Hepatocyte (in vitro differentiated cells): ENCODE measurements at regions not wholly inside any gene's neighbourhood (a gene's known extent, or its start where the extent isn't known, plus 50 kb on each side); places are given as distances from the start of the nearest gene placed in this dataset.

ENCODE experiments used
- DNase-seq: peaks from one replicate; pipeline ENCODE4 v3.0.0-alpha.2; 2016; ENCODE audit warnings: low spot score
- H2AFZ ChIP-seq: fragments of 200-600 bp; sonication (generic); 2 replicates; pipeline ENCODE4 v1.6.0; 2016; ENCODE audit warnings: antibody characterized with exemption, mild to moderate bottlenecking
- H3K27ac ChIP-seq: fragments of 200-600 bp; sonication (generic); 2 replicates; pipeline ENCODE4 v1.5.1; 2016; ENCODE audit warnings: mild to moderate bottlenecking
- H3K27me3 ChIP-seq: fragments of 200-600 bp; sonication (generic); 2 replicates; pipeline ENCODE4 v1.6.1; 2016
- H3K36me3 ChIP-seq: fragments of 200-600 bp; sonication (generic); replicated peaks from 2 replicates; pipeline ENCODE4 v1.5.1; 2016; ENCODE audit warnings: low read depth; ENCODE audit not compliant: insufficient read depth
- H3K4me1 ChIP-seq: fragments of 200-600 bp; sonication (generic); 2 replicates; pipeline ENCODE4 v1.5.1; 2016; ENCODE audit warnings: mild to moderate bottlenecking, moderate library complexity; ENCODE audit not compliant: insufficient read depth
- H3K4me2 ChIP-seq: fragments of 200-600 bp; sonication (generic); 2 replicates; pipeline ENCODE4 v1.6.0; 2016
- H3K4me3 ChIP-seq: fragments of 200-600 bp; sonication (generic); 2 replicates; pipeline ENCODE4 v1.5.1; 2016; ENCODE audit warnings: mild to moderate bottlenecking
- H3K79me2 ChIP-seq: fragments of 200-600 bp; sonication (generic); 2 replicates; pipeline ENCODE4 v1.6.0; 2017; ENCODE audit warnings: mild to moderate bottlenecking
- H3K9me2 ChIP-seq: fragments of 200-600 bp; sonication (generic); replicated peaks from 2 replicates; pipeline ENCODE4 v1.6.0; 2017; ENCODE audit warnings: mild to moderate bottlenecking; ENCODE audit not compliant: insufficient read depth
- H3K9me3 ChIP-seq: fragments of 200-600 bp; sonication (generic); 2 replicates; pipeline ENCODE4 v1.5.1; 2016; ENCODE audit warnings: low read depth, mild to moderate bottlenecking
- H4K20me1 ChIP-seq: fragments of 200-600 bp; sonication (generic); 2 replicates; pipeline ENCODE4 v1.6.0; 2016; ENCODE audit warnings: mild to moderate bottlenecking; ENCODE audit not compliant: insufficient read depth, poor library complexity, severe bottlenecking
- EZH2 ChIP-seq: fragments of 200-600 bp; sonication (generic); IDR thresholded peaks from 2 replicates; pipeline ENCODE4 v1.6.1; 2016; ENCODE audit warnings: antibody characterized with exemption, mild to moderate bottlenecking, borderline replicate concordance
- EZH2phosphoT487 ChIP-seq: fragments of 200-600 bp; sonication (generic); IDR thresholded peaks from one replicate; pipeline ENCODE4 v1.6.1; 2018; ENCODE audit warnings: antibody characterized with exemption, mild to moderate bottlenecking, low read depth, moderate library complexity; ENCODE audit not compliant: unreplicated experiment, severe bottlenecking
- WGBS: methylation state at CpG from one replicate; pipeline ENCODE4 v1.1.6; 2016; ENCODE audit warnings: low lambda C conversion rate; ENCODE audit errors: missing lambda C conversion rate; 5-methylcytosine and 5-hydroxymethylcytosine counted together
- TF ChIP-seq, protein P1 (sequence below): fragments of 200-600 bp; sonication (generic); IDR thresholded peaks from 2 replicates; pipeline ENCODE4 v1.5.1; 2016; ENCODE audit warnings: antibody characterized with exemption, mild to moderate bottlenecking; ENCODE audit not compliant: poor library complexity

DNA sequence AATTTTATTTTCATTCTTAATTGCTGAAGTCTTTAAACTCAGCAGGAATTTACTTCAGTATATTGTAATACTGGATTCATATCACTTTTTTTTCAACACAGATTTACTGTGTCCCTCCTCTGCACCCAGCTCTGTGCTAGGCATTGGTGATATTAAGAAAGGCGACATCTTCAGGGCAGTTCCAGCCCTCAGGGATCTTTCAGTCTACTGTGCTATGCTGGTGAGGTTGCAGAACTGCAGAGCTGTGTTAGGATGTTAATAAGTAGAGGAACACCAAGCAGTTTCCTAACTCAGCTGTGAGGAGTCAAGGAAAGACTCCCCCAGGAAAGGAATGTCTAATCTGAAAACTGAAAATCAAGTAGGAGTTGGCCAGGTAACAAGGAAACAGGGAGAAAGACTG is 158.2 kb upstream of the NPY start:
- TF ChIP-seq, protein P1, sequence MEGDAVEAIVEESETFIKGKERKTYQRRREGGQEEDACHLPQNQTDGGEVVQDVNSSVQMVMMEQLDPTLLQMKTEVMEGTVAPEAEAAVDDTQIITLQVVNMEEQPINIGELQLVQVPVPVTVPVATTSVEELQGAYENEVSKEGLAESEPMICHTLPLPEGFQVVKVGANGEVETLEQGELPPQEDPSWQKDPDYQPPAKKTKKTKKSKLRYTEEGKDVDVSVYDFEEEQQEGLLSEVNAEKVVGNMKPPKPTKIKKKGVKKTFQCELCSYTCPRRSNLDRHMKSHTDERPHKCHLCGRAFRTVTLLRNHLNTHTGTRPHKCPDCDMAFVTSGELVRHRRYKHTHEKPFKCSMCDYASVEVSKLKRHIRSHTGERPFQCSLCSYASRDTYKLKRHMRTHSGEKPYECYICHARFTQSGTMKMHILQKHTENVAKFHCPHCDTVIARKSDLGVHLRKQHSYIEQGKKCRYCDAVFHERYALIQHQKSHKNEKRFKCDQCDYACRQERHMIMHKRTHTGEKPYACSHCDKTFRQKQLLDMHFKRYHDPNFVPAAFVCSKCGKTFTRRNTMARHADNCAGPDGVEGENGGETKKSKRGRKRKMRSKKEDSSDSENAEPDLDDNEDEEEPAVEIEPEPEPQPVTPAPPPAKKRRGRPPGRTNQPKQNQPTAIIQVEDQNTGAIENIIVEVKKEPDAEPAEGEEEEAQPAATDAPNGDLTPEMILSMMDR, result no peak
- no peak for TF ChIP-seq EZH2
- TF ChIP-seq EZH2phosphoT487, result no peak
- Histone ChIP-seq H3K27me3 (no peaks in the 10 kb centered on the region), H3K79me2 (no peaks in the 10 kb centered on the region), H4K20me1 (no peaks in the 10 kb centered on the region), H3K9me2 (no peaks in the 10 kb centered on the region), H3K36me3 (no peaks in the 10 kb centered on the region), H3K27ac (no peak overlapping the region), H3K4me1 (no peaks in the 10 kb centered on the region), H3K9me3 (no peaks in the 10 kb centered on the region), H2AFZ (no peak overlapping the region), H3K4me2 (no peak overlapping the region), H3K4me3 (no peak overlapping the region)
- WGBS, result 82% methylated on average over 1 of the region's 1 CpG
- DNase-seq, result no peak

DNA sequence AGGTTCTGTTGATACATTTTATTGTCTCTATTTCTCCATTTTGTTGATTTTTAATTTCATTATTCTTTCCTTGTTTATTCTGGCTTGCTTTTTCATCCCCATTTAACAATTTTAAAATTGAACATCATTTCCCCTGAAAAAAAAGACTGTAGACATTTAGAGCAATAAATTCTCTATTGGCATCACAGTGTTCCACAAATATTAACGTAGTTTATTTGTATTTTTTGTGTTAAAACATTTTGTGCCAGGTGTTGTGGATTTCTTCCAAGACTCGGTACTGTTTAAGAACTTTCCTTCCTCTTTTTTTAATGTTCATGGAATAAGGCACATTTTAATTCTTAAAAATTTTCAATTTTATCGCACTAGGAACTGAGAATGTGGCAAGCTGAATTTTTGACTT is 156.1 kb upstream of the NPY start:
- H4K20me1 ChIP-seq, result no peaks in the 10 kb centered on the region
- H3K36me3 ChIP-seq, result no peaks in the 10 kb centered on the region
- no peaks in the 10 kb centered on the region for H3K9me3 ChIP-seq
- no peaks in the 10 kb centered on the region for H3K79me2 ChIP-seq
- no peak for DNase-seq
- H3K4me3 ChIP-seq, result no peak overlapping the region
- no peaks in the 10 kb centered on the region for H3K9me2 ChIP-seq
- TF ChIP-seq, protein P1, result no peak
- TF ChIP-seq EZH2phosphoT487 (no peak), EZH2 (no peak)
- no peak overlapping the region for H3K4me2 ChIP-seq
- H3K27me3 ChIP-seq, result no peaks in the 10 kb centered on the region
- H3K27ac ChIP-seq, result no peak overlapping the region
- H2AFZ ChIP-seq, result no peak overlapping the region
- WGBS, result 92% methylated on average over 3 of the region's 3 CpGs
- H3K4me1 ChIP-seq, result no peaks in the 10 kb centered on the region

GRCh38 chr7:24129597-24129996 is 154.4 kb upstream of the NPY start:
- TF ChIP-seq EZH2phosphoT487 (no peak), EZH2 (no peak)
- TF ChIP-seq, protein P1, result no peak
- WGBS, result 66% methylated on average over 4 of the region's 4 CpGs
- no peak overlapping the region for H3K27ac ChIP-seq

GRCh38 chr7:24130631-24131030 is 153.4 kb upstream of the NPY start:
- Histone ChIP-seq H3K9me2 (no peaks in the 10 kb centered on the region), H2AFZ (no peak overlapping the region), H3K9me3 (no peaks in the 10 kb centered on the region), H3K36me3 (no peaks in the 10 kb centered on the region), H4K20me1 (no peaks in the 10 kb centered on the region), H3K4me2 (no peak overlapping the region), H3K27me3 (no peaks in the 10 kb centered on the region), H3K27ac (peak overlapping the region; percentile 45), H3K4me3 (no peak overlapping the region), H3K79me2 (no peaks in the 10 kb centered on the region), H3K4me1 (no peaks in the 10 kb centered on the region)
- TF ChIP-seq EZH2 (no peak), EZH2phosphoT487 (no peak)
- TF ChIP-seq, protein P1, result no peak
- peak; percentile 24 for DNase-seq

More at GRCh38 chr7:24129597-24129996, 154.4 kb upstream of the NPY start:
- no peaks in the 10 kb centered on the region for H3K36me3 ChIP-seq
- H4K20me1 ChIP-seq, result no peaks in the 10 kb centered on the region
- H3K9me2 ChIP-seq, result no peaks in the 10 kb centered on the region
- no peak overlapping the region for H3K4me3 ChIP-seq
- H3K4me2 ChIP-seq, result no peak overlapping the region
- H3K9me3 ChIP-seq, result no peaks in the 10 kb centered on the region
- H3K79me2 ChIP-seq, result no peaks in the 10 kb centered on the region
- H3K4me1 ChIP-seq, result no peaks in the 10 kb centered on the region
- H2AFZ ChIP-seq, result no peak overlapping the region
- no peaks in the 10 kb centered on the region for H3K27me3 ChIP-seq
- DNase-seq, result no peak
